Testis (tissue), 2 donors: ENCODE measurements at regions not wholly inside any gene's neighbourhood (a gene's known extent, or its start where the extent isn't known, plus 50 kb on each side); places are given as distances from the start of the nearest gene placed in this dataset.

Source experiments
- DNase-seq: peaks from one replicate; pipeline ENCODE4 v3.0.0-alpha.2; 2019
- H3K27ac ChIP-seq, 2 donors: fragments of 200-600 bp; sonication (generic); one replicate each; pipeline ENCODE4 v1.5.1; 2019
- H3K27me3 ChIP-seq: fragments of 200-600 bp; sonication (generic); one replicate; pipeline ENCODE4 v1.5.1; 2019
- H3K36me3 ChIP-seq: fragments of 200-600 bp; sonication (generic); one replicate; pipeline ENCODE4 v1.5.1; 2017; ENCODE audit warnings: low read depth; ENCODE audit errors: missing control alignments
- H3K4me1 ChIP-seq: fragments of 200-600 bp; sonication (generic); one replicate; pipeline ENCODE4 v1.5.1; 2019
- H3K4me3 ChIP-seq, 2 donors: fragments of 200-600 bp; sonication (generic); one replicate each; pipeline ENCODE4 v1.5.1; 2017 to 2019
- H3K9me3 ChIP-seq: fragments of 200-600 bp; sonication (generic); one replicate; pipeline ENCODE4 v1.5.1; 2017
- CTCF ChIP-seq, 3 experiments: fragments of 450-650 bp in 2 of 3; fragments of 200-600 bp in 1 of 3; sonication (generic) in 1 of 3; IDR thresholded peaks; one replicate each; pipeline ENCODE4 v1.5.1; 2016 to 2019; ENCODE audit warnings: antibody characterized with exemption in 3 of 3, mild to moderate bottlenecking in 2 of 3, moderate library complexity in 1 of 3
- POLR2A ChIP-seq: fragments of 450-650 bp; IDR thresholded peaks from one replicate; pipeline ENCODE4 v1.6.1; 2017; ENCODE audit warnings: antibody characterized with exemption, mild to moderate bottlenecking, moderate library complexity
- WGBS, 2 donors: methylation state at CpG; one replicate each; pipeline ENCODE4 v1.1.5; 2018; 5-methylcytosine and 5-hydroxymethylcytosine counted together
- intact Hi-C: fragments of 100-400 bp; cut with DNase I; formaldehyde crosslinking; loops from one replicate; pipeline ENCODE4 v1.15.1; 2023; ENCODE audit warnings: low total_unique reads

- Histone ChIP-seq H3K36me3 (no peaks in the 10 kb centered on the region), H3K27ac (no peak overlapping the region), H3K4me3 (no peak overlapping the region), H3K4me1 (no peaks in the 10 kb centered on the region), H3K9me3 (no peaks in the 10 kb centered on the region), H3K27me3 (no peaks in the 10 kb centered on the region)
- no peak for DNase-seq
- TF ChIP-seq CTCF (IDR thresholded peaks at IDR 0.05) (no peak), POLR2A (no peak)
- intact Hi-C loops: no loop called here
Observed at GRCh38 chr14:43621282-43621681, 885.8 kb downstream of the FSCB start.

DNA sequence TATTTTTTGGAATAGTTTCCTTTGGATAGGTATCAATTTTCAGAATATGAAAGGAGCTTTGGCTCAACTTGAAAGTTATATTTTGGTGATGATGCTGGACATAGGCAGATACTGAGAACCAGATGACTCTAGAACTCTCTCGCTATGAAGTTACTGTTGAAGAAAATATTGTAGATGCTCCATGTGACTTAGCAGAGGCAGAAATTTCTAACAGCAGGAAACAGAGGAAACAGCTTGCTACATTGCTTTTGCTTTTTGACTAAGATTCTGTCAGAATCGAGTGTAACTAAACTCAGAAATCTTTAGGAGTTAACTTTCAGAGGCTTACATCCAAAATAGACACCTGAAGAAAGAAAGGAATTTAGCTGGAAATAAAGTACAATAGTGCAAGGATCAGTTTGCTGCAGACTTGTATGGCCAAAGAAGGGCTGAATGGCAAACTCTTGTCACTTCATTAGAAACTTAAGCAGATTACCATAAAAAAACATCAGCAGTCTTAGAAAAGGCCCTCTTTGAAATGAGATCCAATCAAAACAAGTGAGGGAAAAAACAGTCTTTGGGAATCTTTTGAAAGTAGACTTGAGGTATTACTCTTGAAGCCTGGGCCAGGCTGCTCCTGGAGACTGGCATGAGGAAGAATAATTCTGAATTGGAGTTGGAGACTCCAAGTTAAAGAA, 911.8 kb downstream of the FSCB start:
- 56 to 76% methylated on average over 2 of the region's 2 CpGs for WGBS, 2 donors
- no peaks in the 10 kb centered on the region for H3K27me3 ChIP-seq
- DNase-seq: no peak

GRCh38 chr14:43591776-43592175, 915.3 kb downstream of the FSCB start:
- no peaks in the 10 kb centered on the region for H3K36me3 ChIP-seq
- TF ChIP-seq POLR2A (no peak), CTCF (IDR thresholded peaks at IDR 0.05) (no peak)
- no peaks in the 10 kb centered on the region for H3K9me3 ChIP-seq
- DNase-seq: no peak
- H3K4me1 ChIP-seq: no peaks in the 10 kb centered on the region
- intact Hi-C loops: no loop called here
- no peaks in the 10 kb centered on the region for H3K27me3 ChIP-seq
- H3K4me3 ChIP-seq: no peak overlapping the region
- no peak overlapping the region for H3K27ac ChIP-seq
- WGBS, 2 donors: 51 to 65% methylated on average over 3 of the region's 3 CpGs

More for the DNA sequence above, 911.8 kb downstream of the FSCB start:
- Histone ChIP-seq H3K9me3 (no peaks in the 10 kb centered on the region), H3K4me3 (no peak overlapping the region), H3K4me1 (no peaks in the 10 kb centered on the region), H3K36me3 (no peaks in the 10 kb centered on the region), H3K27ac (no peak overlapping the region)
- TF ChIP-seq CTCF (IDR thresholded peaks at IDR 0.05): no peak
- TF ChIP-seq POLR2A: no peak
- intact Hi-C loops: no loop called here

DNA sequence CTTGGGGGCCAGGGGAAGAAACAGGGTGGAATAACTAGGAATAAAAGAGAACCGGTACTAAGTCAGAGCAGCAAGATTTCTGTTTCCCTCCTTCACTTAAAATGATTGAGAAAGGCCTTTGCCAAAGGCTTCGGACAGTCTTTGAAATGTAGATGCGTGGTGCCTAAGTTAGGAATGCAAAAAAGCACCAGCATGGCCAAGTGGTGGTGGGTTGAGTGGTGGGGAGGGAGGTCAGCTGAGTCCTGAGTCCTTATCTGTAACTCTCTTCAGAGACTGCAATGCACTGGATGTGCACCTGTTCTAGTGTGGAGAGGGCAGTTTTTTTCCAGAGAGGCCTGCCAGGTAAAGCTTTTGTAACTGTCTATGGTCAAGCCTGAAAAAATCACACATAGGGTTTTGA, 919.9 kb downstream of the FSCB start:
- Histone ChIP-seq H3K27me3 (no peaks in the 10 kb centered on the region), H3K4me3 (no peak overlapping the region), H3K27ac (no peak overlapping the region), H3K4me1 (no peaks in the 10 kb centered on the region), H3K9me3 (no peaks in the 10 kb centered on the region), H3K36me3 (no peaks in the 10 kb centered on the region)
- no peak for DNase-seq
- intact Hi-C loops: no loop called here
- TF ChIP-seq CTCF (IDR thresholded peaks at IDR 0.05): no peak
- TF ChIP-seq POLR2A: no peak
- 80 to 83% methylated on average over 3 of the region's 3 CpGs for WGBS, 2 donors

DNA sequence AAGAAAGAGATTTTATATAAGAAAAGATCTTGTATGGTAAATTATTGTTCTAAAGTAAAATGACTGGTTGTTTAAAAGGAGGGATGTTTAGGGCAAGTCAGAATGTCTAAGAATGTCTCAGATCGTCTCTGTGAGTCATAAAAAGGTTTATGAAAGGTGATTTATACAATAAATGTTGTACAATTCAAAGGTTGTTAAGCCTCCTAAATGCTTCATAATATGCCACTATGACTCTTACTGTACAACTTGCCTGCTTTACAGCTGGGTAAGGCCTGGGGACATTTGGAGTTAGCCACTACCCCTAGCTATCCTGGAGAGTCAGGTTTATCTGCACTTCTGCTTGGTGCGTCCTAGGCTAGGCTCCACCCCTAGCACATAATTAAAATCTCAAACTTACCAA, 927.4 kb downstream of the FSCB start:
- H3K9me3 ChIP-seq: no peaks in the 10 kb centered on the region
- no peaks in the 10 kb centered on the region for H3K4me1 ChIP-seq
- H3K4me3 ChIP-seq: no peak overlapping the region
- H3K27me3 ChIP-seq: no peaks in the 10 kb centered on the region
- H3K36me3 ChIP-seq: no peaks in the 10 kb centered on the region
- no peak for DNase-seq
- no peak for TF ChIP-seq CTCF (IDR thresholded peaks at IDR 0.05)
- no peak for TF ChIP-seq POLR2A
- 80 to 83% methylated on average over 2 of the region's 2 CpGs for WGBS, 2 donors
- no peak overlapping the region for H3K27ac ChIP-seq
- intact Hi-C loops: no loop called here
